ENCODE measurements at regions not wholly inside any gene's neighbourhood (a gene's known extent, or its start where the extent isn't known, plus 50 kb on each side); places are given as distances from the start of the nearest gene placed in this dataset.
"Not testable (repeated sequence)": the region's sequence is repeated elsewhere in the genome, so short reads cannot be mapped to it uniquely, and the experiment has no call there.

DNA sequence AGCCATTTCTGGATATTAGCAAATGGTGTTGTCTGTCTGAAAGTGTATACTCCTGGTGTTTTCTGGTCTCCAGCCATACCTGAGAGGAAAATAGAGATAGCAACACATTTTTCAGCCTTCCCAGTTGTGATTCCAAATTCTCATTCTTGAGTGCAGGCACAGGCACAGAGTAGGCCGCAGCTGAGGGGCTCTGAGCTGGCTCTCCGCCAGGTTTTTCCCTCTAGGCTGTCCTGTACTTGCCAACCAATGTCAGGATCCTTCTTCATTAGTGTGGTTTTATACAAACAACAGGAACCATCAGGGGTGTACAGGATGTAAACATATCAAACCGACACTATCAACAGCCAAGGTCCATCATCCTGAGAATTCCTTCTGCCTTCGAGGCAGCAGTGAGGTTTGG lies 1733.6 kb upstream of the CELF4 start:
- peak; percentile 15 for DNase-seq

DNA sequence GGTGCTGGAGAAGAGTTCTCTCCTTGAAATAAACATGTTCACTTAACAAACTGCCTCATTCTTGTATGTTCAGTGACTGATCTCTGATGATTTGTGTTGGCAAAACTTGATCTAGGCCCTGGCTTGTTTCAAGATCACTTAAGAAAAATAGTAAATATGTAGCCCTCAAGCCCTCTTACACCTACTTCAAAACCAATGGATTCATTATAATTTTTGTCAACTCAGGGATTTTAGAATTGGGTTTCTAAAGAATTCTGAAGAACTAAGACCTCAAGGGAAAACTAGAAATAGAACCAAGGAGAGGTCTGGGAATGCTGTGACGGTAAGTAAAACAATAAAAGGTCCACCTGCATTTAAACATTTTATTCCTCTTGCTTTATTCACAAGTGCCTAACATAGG lies 1731.6 kb upstream of the CELF4 start:
- no peak for DNase-seq

DNA sequence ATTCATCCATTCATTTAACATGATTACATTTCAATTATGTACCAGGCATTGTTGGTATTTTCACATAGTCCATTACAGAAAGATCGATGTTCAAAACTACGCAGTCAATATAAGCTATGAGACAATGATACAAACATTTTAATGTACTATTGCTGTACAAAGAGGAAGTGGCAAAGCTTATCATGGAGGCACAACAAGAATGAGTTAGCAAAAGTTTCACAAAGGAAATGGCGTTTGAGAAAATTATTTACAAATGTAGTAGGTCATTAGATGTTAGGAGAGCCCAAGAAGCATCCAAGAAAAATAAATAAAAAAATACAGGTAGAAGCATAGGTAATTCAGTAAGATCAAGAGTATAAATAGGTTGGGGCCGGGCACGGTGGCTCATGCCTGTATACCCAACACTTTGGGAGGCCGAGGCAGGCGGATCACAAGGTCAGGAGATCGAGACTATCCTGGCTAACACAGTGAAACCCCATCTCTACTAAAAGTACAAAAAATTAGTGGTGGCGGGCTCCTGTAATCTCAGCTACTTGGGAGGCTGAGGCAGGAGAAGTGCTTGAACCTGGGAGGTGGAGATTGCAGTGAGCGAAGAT lies 1730.8 kb upstream of the CELF4 start:
- no peak for DNase-seq

DNA sequence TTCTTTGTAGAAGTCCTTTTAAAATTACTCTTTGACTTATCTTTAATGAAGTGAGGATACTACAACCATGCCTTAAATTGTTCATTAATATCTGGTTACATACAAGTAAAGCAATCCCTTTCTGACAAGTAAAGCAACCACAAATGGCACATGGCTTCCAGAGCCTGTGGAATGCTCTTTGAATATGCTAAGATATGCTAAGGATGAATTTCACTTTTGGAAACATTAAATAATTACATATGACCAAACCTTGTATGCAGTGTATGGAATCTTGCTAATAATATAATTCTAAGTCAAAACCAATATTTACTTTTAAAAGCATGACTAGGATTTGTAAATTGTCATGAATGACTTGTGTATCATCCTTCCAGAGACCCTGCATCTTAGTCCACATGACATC lies 1711.2 kb upstream of the CELF4 start:
- DNase-seq = no peak

DNA sequence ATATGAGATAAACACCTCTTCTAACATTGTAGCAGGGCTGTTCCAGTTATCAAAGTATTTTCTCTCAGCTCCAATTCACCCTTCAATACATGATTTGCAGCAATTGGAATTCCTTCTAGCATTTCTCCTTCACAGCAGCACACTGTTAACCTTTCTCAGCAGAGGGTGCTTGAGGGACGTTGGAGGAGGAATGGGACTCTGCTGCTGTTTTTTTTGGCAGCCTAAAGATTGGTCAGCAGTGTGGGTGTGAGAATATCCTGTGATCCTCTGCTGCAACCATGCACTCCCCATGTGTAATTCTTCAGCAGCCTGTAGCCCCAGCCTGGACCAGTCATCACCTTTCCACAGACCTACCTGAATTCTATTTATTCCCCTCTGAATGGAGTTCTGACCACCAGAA lies 1708.9 kb upstream of the CELF4 start:
- DNase-seq = no peak

DNA sequence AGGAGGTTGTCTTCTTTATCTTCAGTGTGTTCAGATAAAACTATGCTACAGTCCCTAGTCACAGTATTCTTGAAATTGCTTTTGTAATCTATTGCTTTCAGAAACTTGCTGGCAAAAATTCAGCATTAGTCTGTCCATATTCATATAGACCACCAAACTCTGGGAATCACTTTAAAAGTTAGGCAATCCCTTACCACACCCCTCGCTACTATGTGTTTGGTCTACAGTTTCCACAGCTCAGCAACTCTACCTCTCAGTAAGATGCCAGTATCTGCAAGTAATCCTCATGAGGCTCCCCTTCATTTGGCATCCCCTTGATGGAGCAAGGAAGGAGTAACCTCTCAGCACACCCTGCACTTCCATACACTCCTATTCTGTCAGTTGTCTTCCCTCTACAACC lies 1706.6 kb upstream of the CELF4 start:
- no peak for DNase-seq

DNA sequence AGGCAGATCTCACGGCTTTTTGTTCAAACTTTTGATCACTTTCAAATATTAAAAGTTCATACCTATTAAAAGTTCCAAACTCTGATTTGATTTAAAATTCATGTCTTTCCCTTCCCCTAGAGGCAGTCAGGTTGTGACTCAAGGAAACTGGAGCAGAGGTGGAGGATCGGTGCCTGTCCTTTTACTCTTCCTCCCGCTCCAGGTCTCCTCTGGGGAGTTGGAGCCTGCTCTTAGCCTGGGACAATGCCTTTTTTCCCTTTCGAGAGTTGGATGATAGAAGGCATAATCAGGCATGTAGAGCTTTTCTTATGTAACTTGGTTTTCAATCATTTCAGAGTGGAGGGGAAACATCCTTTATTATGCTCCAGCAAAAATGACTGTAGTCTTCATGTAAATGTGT lies 1706.1 kb upstream of the CELF4 start:
- no peak for DNase-seq

DNA sequence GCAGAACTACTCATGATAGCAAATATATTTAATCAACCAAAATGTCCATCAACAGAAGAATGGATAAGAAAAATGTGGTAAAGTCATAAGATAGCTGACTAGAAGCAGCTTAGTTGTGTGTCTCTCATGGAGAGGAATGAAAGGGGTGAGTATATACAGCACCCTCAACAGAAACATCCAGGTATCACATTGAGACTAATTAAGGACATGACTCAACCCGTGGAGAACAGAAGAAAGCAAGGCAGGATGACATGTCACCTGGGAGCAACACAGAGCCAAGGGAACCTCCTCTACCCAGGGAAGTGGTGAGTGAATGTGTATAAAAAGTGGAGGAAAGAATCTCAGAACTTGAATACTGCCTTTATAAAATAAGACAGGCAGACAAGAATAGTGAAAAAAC lies 1695.0 kb upstream of the CELF4 start:
- DNase-seq = no peak

DNA sequence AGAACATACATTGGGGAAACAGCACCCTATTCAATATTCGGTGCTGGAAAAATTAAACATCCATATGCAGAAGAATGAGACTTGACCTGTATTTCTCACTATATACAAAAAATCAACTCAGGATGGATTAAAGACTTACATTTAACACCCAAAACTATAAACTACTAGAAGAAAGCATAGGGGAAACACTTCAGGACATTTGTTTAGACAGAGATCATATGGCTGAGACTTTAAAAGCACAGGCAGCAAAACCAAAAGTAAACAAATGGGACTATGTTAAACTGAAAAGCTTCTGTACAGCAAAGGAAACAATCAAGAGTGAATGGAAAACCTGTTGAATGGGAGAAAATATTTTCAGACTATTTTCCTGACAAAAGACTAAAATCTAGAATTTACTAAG lies 1694.1 kb upstream of the CELF4 start:
- DNase-seq = no peak

DNA sequence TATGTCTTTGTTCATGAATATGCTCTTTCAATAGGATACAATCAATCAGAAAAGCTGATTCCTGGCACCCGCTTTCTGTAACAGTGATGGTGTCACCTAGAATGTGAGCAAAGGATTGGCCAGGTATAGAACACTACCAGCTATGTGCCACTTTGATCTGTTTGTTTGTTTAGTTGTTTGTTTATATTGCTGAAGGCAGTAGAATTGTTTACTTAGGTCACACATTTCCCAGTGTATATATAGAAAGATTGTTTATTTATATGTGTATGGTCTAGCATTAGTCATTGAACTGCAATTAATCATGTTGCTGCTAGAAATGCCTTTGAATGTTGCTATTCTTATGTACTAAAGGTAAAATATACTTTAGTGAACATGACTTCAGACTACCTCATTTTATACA lies 1678.6 kb upstream of the CELF4 start:
- no peak for DNase-seq

DNA sequence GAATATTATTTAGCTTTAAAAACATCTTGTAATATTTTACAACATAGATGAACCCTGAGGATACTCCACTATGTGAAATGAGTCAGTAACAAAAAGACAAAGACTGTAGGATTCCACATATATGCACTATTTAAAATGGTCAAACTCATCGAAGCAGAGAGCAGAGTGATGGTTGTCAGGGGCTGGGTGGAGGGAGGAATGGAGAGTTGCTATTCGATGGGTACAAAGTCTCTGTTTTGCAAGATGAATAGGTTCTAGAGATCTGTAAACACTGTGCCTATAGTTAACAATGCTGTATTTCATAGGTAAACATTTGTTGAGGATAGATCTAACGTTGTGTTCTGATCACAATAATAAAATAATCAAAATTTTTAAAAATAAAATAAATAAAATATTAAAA lies 1675.9 kb upstream of the CELF4 start:
- no peak for DNase-seq

DNA sequence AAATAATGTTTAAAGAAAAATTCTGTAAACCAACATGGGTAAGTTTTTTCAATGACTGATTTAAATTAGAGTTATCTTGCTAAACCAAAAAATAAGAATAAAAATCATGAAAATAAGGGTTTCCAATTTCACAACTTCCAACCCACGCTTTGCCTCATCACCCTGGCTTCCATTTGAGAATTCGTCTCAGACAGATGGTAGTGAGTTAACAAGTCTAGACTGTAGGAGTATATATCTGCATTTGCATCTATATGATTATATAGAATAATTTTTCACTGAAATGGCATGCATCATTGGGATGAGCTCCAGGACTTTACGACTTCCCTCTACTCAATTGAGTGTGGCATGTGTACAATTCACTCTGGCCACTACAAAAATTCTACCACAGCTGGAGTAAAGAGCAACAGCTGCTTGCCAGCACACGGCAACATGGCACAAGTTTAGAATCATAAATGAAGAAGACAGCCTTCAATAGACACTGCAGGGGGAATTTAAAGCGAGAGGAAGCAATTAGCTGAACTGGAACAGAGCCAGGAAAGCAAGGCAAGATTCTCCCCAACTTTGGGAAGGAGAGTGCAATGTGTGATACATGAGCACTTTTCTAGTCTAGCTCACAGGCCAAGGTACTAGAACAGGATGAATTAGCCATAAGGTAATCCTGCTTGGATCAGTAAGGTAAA lies 1673.5 kb upstream of the CELF4 start:
- no peak for DNase-seq

DNA sequence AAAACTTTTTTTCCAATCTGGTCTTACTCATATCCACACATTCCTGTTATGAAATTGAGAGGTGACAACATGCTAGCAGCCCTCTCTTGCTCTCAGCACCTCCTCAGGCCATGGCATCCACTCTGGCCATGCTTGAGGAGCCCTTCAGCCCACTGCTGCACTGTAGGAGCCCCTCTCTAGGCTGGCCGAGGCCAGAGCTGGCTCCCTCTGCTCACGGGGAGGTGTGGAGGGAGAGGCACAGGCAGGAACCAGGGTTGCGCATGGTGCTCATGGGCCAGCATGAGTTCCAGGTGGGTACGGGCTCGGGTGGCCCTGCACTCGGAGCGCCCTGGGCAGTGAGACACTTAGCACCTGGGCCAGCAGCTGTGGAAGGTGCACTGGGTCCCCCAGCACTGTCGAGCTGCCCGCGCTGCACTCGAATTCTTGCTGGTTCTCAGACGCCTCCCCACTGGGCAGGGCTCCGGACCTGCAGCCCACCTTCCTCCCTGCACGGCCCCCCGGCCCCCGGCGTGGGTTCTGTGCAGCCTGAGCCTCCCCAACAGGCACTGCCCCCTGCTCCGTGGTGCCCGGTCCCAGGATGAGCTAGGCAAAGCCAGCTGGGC lies 1669.6 kb upstream of the CELF4 start:
- no peak for DNase-seq

DNA sequence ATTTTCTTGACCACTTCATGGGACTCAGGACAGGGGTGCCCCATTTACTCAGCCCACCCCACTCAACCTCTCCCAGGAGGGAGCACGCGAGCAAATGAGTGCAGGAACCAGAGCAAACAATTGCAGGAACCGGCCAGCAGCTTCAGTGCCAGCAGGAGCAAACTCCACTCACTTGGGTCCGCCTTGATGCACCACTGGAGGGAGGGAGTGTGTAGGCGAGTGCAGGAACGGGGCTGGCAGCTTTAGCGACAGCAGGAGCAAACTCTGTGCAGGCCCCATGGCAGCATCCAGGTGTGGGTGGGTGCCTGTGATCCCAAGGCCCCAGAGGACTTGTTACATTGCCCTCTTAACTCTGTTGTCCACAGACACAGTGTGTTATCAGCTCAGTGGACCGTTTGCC lies 1667.3 kb upstream of the CELF4 start:
- no peak for DNase-seq

DNA sequence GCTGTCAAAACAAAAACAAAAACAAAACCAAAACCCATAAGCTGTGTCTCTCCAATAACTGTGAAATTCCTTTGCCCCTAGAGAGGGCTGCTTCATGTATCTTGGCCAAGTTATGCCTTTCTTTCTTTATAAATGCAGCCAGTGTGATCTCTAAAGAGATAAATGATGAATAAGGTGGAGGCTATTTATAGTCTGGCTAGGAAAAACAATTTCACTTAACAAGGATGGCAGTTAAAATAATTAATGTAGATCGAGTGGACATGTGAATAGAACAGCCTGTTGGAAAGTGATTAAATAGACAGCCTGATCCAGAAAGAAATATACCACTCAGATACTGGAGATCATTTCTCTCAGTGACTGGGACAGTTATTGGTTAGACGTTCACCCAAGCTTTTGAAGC lies 1666.9 kb upstream of the CELF4 start:
- DNase-seq = peak; percentile 17

DNA sequence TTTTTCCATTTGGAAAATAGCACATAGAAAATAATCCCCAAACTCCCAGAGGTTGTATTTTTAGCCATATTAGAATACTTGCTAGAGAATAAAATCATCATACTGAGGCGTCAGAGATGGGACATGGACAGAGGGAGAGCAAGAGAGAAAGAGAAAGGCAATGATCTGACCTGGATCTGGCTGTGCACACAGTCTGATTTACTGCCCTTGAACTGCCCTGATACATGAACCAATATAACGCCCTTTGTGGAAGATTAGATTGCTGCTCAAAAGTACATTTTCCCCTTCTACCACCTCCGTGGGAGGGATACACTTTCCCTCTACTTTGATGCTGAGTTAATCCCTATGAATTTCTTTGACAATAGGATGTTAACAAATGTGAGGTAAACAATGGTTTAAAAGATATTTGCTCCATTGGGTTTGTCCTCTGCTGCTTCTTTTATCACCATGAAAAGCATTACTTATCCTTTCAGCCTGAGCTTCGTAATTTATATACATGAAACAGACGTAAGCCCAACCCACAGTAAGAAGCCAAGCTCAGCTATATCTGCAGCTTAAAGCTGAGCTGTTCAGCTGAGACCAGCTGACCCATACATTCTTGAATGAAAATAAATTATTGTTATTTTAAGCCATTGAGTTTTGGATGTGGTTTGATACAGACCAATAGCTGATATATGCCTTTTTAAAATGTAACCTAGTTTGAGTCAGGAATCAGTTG lies 1664.6 kb upstream of the CELF4 start:
- DNase-seq = no peak

DNA sequence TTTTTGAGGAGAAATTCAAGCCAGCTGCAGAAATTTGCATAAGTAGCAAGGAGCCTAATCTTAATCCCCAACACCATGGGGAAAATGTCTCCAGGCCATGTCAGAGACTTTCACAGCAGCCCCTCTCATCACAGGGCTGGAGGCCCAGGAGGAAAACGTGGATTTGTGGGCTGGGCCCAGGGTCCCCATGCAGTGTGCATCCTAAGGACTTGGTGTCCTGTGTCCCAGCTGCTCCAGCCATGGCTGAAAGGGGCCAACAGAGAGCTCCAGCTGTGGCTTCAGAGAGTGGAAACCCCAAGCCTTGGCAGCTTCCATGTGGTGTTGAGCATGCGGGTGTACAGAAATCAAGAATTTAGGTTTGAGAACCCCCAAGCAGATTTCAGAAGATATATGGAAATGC lies 1662.2 kb upstream of the CELF4 start:
- not testable (repeated sequence) for DNase-seq

DNA sequence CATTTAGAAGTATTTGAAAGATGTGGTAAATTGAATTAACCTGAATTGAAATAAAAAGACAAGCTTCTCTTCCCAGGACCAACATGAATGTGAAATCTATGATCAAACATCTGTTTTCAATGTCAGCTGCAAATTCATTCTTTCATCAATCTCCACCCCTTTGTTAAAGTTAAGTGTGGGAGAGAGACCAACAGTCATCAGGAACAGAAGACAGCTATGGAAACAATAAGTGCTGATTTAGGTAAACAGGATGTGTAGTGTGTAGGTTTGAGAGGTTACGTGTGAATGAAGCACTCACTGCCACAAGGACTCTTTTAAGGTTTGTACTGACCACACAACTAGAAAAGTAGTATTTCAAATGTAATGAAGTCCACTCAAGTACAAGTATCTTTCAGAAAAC lies 1659.8 kb upstream of the CELF4 start:
- DNase-seq = no peak

DNA sequence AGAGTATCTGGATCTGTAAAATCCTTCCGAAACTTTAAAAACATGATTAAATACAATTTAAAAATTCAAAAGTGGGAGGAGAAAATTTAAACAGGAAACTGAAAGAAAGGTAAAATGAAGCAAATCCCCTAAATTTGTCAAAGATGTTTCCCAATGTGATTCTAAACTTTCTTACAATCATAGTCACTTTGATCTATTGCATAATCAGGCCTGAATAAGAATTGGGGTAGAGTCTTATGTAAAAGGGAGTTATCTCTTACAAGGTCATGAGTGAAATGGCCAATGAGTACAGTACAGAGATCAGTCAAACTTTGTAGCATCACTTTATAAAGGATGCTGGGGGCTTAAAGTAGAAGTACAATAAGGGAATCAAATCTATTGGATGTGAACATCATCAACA lies 1657.7 kb upstream of the CELF4 start:
- no peak for DNase-seq

DNA sequence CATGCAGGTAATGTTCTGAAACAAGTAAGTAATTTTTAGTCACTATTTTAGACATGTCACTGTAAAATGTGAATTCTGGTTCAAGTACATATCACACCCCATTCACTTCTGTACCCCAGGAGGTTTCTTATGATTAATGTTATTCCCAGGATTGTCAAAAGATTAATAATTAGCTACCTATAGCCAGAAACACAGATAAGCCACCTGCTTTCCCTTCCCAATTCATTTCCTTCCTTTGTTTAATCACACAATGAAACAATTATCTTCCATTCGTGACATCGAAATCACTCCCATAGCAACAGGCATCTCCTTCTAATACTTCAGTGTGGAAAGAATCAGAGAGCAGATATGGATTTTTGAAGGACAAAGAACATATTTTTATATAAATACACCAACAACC lies 1650.3 kb upstream of the CELF4 start:
- peak; percentile 36 for DNase-seq

DNA sequence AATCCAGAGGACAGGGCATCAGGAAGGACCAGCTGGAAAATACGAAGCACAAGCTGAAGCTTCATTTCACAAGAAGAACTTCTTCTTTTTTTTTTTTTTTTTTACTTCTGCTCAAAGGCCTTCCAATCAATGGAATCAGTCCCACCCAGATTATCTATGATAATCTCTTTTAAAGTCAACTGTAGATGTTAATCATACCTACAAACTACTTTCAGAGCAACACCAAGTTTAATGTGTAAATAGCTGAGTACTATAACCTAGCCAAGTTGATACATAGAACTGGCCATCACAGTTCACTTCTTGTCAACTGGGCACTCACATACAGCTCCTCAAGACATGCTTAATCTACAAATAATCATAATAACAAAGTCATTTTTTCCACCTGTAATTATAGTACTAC lies 1645.9 kb upstream of the CELF4 start:
- no peak for DNase-seq

DNA sequence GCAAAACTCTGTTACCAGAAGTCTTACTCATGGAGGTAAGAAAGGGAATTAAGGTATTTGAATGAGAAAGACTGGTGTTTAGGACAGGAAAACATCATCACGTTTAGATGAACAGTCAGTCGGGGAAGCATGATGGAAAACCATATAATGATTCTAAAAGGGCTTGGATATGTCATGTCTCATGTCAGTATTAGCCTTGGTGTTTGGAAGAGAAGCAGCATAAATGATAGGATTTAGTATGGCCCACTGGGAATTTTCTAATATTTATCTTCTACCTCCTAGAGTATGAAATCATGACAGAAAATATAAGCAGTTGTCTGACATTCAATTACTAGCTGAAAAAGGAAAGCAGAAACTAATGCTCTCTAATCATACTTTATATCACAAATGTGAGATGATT lies 1643.6 kb upstream of the CELF4 start:
- DNase-seq = no peak

DNA sequence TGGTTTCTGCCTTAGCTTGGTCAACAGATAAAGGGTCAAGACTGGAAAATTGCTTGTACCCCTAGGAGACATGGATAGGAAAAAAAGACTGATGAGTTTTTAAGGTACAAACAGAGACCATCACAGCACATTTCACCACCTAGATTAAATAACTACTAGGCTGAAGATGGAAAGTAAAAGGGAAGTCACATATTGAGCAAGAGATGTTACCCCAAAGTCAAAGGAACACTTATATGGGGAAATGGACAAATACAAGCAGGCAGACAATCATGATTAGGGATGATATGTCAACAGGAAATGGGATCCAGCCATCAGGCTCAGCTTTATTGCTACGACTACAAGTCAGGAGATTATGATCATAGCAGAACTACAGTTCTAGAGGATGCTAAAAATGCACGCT lies 1643.1 kb upstream of the CELF4 start:
- DNase-seq = no peak

DNA sequence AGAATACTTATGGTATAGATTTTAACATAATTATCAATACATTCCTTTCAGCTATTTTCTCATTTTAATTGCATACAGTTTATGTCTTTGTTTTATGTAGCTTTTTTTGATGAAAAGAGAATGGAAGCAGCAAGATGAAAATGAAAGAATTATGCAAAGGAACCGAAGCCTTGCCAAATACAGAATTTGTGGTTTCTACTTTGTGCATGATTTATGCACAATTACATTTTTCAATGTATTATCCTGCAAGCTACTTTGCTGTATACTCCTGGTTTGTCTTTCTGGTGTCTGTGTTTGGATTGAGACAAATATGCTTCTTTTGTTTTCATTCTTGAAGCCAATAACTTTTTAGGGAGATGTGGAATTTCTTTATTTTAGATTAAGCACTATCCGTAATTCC lies 1642.6 kb upstream of the CELF4 start:
- no peak for DNase-seq

All from NCI-H1105 treated with DMSO at 0.1 percent for 48 hours (cell line).